Astrocyte (in vitro differentiated cells and primary cell): ENCODE measurements at regions not wholly inside any gene's neighbourhood (a gene's known extent, or its start where the extent isn't known, plus 50 kb on each side); places are given as distances from the start of the nearest gene placed in this dataset.

ENCODE experiments used
- CTCF ChIP-seq: IDR thresholded peaks from 2 replicates; pipeline ENCODE4 v1.5.1; 2011; ENCODE audit warnings: low read depth, mild to moderate bottlenecking, inconsistent platforms, low read length, moderate library complexity; ENCODE audit not compliant: insufficient read depth
- EZH2 ChIP-seq: IDR thresholded peaks from 2 replicates; pipeline ENCODE4 v1.6.1; 2012; ENCODE audit warnings: mild to moderate bottlenecking, low read length, inconsistent platforms; ENCODE audit not compliant: insufficient read depth

GRCh38 chr18:72324677-72325076, 219.5 kb downstream of the CBLN2 start:
- TF ChIP-seq CTCF, result no peak
- TF ChIP-seq EZH2, result no peak
